ENCODE measurements at regions not wholly inside any gene's neighbourhood (a gene's known extent, or its start where the extent isn't known, plus 50 kb on each side); places are given as distances from the start of the nearest gene placed in this dataset.

- intact Hi-C loops (cut with micrococcal nuclease): no loop called here
- FAIRE-seq (no peak), DNase-seq (ENCODE audit: low read depth, low spot score) (no peak)
- Histone ChIP-seq H4K20me1 (replicated peaks; ENCODE audit: control insufficient read depth, extremely low read depth, insufficient read depth, low read length) (no peaks in the 10 kb centered on the region), H3K9me3 (replicated peaks; ENCODE audit: control insufficient read depth, insufficient read depth, low read length) (no peaks in the 10 kb centered on the region), H3K4me3 (replicated peaks in 1 of 3; ENCODE audit: insufficient read depth in 1 of 3, low read depth in 1 of 3, low read length in 3 of 3) (no peak overlapping the region), H3K27me3 (ENCODE audit: control insufficient read depth in 2 of 2, insufficient read depth in 2 of 2, low read length in 2 of 2) (peaks cover 2 to 4% of the 10 kb centered on the region in 2 experiments), H3K9ac (replicated peaks; ENCODE audit: extremely low read depth, insufficient read depth, low read length) (no peak overlapping the region), H3K4me2 (ENCODE audit: insufficient read depth, low read length) (no peak overlapping the region), H2AFZ (ENCODE audit: low read depth, low read length) (no peak overlapping the region), H3K27ac (ENCODE audit: insufficient read depth, low read depth, low read length) (no peak overlapping the region), H3K9me1 (replicated peaks; ENCODE audit: control insufficient read depth, extremely low read depth, insufficient read depth, low read length) (no peaks in the 10 kb centered on the region), H3K36me3 (ENCODE audit: control insufficient read depth in 2 of 2, extremely low read depth in 1 of 2, insufficient read depth in 2 of 2, low read length in 2 of 2) (no peaks in the 10 kb centered on the region), H3K4me1 (ENCODE audit: control insufficient read depth, extremely low read depth, insufficient read depth, low read length) (no peaks in the 10 kb centered on the region), H3K79me2 (ENCODE audit: control insufficient read depth, insufficient read depth, low read length) (no peaks in the 10 kb centered on the region)
- BruUV-seq (replicated peaks): no TSS peak
- TF ChIP-seq JUN (IDR thresholded peaks at IDR 0.05; ENCODE audit: borderline replicate concordance, insufficient read depth, insufficient read length, low read depth) (no peak), MYC (IDR thresholded peaks at IDR 0.05; ENCODE audit: low read depth, low read length) (no peak), GATA2 (IDR thresholded peaks at IDR 0.05; ENCODE audit: insufficient read depth, insufficient read length, low read depth, low read length) (no peak), FOS (IDR thresholded peaks at IDR 0.05; ENCODE audit: borderline replicate concordance, insufficient read depth, low read length) (no peak), POLR2AphosphoS5 (IDR thresholded peaks at IDR 0.05; ENCODE audit: insufficient read depth, low read depth, low read length) (no peak), POLR2A (IDR thresholded peaks at IDR 0.05; ENCODE audit: low read depth, low read length) (no peak), EZH2 (IDR thresholded peaks at IDR 0.05; ENCODE audit: borderline replicate concordance, low read depth, low read length, severe bottlenecking) (no peak)
- TF ChIP-seq, protein P1, sequence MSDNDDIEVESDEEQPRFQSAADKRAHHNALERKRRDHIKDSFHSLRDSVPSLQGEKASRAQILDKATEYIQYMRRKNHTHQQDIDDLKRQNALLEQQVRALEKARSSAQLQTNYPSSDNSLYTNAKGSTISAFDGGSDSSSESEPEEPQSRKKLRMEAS (IDR thresholded peaks at IDR 0.05; ENCODE audit: insufficient read depth, insufficient read length): no peak
- TF ChIP-seq, protein P2, sequence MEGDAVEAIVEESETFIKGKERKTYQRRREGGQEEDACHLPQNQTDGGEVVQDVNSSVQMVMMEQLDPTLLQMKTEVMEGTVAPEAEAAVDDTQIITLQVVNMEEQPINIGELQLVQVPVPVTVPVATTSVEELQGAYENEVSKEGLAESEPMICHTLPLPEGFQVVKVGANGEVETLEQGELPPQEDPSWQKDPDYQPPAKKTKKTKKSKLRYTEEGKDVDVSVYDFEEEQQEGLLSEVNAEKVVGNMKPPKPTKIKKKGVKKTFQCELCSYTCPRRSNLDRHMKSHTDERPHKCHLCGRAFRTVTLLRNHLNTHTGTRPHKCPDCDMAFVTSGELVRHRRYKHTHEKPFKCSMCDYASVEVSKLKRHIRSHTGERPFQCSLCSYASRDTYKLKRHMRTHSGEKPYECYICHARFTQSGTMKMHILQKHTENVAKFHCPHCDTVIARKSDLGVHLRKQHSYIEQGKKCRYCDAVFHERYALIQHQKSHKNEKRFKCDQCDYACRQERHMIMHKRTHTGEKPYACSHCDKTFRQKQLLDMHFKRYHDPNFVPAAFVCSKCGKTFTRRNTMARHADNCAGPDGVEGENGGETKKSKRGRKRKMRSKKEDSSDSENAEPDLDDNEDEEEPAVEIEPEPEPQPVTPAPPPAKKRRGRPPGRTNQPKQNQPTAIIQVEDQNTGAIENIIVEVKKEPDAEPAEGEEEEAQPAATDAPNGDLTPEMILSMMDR (IDR thresholded peaks at IDR 0.05; ENCODE audit: extremely low read depth in 1 of 2, insufficient read depth in 1 of 2, low read depth in 1 of 2, low read length in 2 of 2): no peak
- ChIA-PET POLR2A (no interaction called here), CTCF (no interaction called here)
- dilution Hi-C loops (cut with MboI; ENCODE audit: extremely low pct_ligation_motif_present, low sequenced_read_pairs): no loop called here
These were observed 115.9 kb upstream of the CDH13 start for GRCh38 chr16:82510789-82511305.

All from endothelial cell of umbilical vein (primary cell).